ENCODE measurements at regions not wholly inside any gene's neighbourhood (a gene's known extent, or its start where the extent isn't known, plus 50 kb on each side); places are given as distances from the start of the nearest gene placed in this dataset.
"Not testable (repeated sequence)": the region's sequence is repeated elsewhere in the genome, so short reads cannot be mapped to it uniquely, and the experiment has no call there.

DNA sequence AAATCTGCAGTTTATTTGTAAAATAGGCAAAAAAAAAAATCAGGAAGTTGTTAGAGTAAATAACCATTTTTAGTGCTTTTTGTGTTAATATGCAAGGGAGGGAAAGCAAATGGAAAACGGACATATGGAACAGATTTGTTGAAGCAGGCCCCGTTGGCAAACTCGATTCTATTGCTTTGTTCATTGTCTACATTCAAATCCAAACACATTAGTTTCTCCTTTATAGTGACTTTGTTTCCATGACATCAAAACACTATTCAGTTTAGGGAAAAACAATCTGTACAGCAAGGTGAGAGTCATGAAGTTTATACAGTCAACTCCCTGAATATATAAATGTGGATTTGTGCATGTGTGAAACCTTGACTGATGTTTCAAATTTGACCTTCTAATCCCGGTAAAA, 142.2 kb downstream of the FAM47A start:
- DNase-seq = no peak

DNA sequence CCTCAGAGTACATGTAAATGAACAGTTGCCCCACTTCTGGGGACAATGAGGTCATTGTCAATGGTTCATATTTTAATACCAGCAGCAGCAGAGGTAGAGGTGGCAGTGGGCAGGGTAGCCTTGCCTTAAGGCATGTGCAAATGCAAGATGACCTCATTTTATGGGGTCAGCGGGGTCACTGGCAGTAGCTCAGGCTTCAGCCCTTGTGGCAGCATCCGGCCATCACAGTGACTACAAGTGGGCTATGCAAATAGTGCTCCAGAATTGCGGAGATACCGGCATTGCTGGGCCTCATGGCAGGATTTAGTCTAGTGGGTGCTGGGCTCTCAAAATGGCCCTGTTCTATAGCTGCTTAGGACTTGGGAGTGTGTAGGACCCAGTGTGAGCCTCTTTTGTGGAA, 144.7 kb downstream of the FAM47A start:
- no peak for DNase-seq

DNA sequence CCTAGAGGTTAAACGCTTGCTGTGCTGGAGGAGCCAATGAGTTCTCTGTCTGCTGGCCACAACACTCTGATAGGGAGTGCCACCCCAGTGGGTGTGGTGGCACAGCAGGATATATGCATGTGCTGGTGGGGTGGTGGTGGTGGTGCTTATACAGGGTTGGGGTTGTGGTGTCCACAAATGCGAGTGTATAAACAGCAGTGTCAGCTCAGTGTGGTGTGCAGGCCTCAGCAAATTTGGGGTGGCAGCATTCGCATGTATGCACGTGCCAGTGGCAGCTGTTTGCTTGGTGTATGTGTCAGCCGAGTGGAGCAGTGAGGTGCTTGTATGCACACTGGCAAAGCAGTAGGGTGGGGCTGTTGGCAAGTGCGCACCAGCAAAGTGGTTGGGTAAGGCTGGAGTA, 157.4 kb downstream of the FAM47A start:
- no peak for DNase-seq

DNA sequence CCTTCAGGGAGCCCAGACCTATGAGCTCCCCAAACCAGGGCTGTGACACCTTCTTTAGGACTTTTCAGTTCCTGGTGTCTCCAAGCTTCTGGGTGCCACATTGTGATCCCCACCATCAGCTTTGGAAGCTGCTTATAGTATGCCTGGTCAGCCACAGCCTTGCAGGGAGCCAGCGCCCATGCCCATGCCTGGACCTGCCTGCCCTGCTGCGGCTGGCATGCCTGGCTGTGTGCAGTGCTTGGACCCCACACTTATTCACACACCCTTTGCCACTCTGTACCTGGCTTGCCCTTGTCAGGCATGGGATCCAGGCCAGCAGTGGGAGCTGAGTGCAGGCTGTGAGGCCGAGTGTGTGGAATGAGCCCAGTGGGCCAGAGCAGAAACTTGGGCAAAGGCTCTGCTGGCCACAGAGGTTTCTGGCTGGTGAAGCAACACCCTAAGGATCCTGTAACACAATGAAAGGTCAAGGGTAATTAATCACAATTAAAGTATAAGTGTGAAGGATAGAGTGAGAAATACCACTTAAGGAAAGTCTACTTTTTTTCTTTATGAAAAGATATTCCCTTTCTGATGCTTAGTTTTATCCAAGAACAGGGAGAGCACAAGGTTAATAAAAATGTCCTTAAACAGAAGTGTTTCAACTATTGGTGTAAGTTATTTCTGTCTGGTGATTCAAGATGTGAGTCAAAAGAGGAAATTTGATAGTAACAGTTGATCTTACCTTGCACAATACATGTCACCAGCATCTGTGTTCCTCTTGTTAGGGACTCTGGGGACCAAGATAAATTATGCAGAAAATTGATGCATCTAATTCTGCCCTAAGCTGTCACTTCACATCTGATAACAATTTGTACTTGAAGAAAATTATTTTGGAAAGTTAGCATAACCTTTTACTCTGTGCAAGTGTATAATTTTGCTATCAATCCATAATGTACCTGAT, 161.8 kb downstream of the FAM47A start:
- DNase-seq = no peak

DNA sequence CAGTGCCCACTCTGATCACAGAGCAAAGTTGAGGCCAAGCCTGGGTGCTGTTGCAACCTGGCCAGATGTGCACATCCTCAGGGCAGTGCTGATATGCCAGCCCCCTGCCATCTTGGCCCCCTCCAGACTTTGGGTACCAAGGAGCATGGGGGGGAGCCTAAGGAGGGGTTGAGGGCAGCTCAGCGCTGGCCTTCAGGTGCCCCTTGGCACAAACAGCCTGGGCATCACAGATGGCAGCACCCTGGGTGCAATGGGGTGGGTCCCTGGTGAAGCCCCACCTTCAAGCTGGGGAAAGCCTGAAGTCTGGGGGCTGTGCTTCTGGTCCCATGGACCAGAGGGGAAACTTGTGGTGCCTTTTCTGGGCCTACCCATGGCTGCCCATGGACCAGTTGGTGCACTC, 163.0 kb downstream of the FAM47A start:
- no peak for DNase-seq

DNA sequence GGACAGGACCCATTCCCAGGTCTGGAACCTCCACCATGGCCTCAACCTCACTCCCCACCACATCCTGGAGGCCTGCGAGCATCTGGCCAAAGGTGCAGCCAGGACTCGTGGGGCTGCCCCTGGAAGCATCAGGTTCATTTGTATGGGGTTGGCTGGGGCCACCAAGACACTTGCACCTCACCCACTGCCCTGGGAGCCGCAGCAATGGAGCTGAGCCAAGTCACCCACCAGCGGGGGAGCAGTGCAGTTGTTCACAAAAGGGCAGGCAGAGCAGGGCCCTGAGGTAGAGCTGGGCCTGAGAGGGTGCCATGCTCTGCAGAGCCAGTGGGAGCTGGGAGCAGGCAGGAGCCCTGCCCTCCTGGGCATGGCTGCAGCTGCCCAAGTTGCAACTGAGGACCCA, 163.5 kb downstream of the FAM47A start:
- no peak for DNase-seq

DNA sequence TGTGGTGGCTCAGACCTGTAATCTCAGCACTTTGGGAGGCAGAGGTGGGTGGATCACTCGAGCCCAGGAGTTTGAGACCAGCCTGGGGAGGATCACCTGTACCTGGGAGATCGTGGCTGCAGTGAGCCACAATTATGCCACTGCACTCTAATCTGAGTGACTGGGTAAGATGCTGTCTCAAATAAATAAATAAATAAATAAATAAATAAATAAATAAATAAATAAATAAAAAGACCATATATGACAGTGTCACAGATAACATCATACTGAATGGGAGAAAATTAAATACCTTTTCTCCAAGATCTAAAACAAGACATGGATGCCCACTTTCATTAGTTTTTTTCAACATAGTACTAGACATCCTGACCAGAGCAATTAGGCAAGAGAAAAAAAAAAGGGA, 182.8 kb downstream of the FAM47A start:
- no peak for DNase-seq

DNA sequence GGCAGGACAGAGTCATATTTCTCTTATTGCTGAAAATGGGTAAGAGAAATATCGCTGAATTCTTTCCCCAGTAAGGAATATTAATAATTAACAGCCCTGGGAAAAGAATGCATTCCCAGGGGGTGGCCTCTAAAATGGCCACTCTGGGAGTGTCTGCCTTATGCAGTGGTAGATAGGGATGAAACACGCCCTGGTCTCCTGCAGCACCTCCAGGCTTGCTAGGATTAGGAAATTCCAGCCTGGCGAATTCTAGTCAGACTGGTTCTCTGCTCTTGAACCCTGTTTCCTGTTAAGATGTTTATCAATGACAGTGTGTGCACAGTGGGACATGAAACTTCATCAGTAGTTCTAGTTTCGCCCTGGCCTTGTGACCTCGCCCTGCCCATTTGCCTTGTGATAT, 205.9 kb downstream of the FAM47A start:
- not testable (repeated sequence) for DNase-seq

DNA sequence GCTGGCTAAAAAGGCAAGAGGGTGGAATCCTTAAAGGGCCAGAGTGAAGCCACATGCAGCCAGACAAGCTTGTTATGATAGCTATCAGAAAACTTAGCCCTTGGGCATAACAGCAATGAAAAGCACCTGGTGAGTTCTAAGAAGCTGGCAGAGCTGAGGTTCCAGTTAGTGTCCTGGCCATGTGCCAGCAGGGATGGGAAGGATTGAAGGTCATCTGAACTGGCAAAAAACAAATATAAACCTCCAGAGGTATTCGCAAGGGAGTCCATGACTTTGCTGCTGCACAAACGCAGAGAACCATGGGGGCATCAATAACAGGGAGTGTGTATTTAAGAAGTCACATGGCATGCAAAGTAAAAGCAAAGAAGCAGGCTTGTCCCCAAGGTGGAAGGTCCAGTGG, 208.9 kb downstream of the FAM47A start:
- no peak for DNase-seq

DNA sequence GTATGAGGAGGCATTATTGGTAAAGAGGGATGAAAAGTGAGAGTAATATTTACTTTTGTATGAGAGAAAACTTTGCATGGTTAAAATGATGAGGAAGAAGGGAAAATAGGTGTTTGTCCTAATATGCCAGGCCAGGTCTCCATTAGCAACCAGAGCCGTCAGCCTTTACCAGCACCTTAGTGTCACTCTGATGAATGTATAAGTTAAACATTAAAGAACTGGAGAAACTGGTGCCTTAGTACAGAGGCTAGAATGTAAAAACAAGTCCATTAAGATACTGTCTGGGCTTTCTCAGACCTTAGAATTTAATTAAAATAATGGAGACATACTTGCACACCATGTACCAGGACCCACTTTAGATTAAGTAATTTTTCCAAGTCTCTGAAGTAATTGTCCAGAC, 222.3 kb downstream of the FAM47A start:
- no peak for DNase-seq

DNA sequence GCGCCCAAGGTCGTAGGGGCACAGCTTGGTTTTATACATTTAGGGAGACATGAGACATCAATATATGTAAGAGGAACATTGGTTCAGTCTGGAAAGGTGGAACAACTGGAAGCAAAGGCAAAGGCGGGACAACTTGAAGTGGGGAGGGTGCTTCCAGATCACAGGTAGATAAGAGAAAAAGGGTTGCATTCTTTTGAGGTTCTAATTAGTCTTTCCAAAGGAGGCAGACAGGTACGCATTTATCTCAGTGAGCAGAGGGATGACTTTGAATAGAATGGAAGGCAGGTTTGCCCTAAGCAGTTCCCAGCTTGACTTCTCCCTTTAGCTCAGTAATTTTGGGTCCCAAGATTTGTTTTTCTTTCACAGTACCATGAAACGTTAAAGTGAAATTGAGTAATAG, 223.2 kb downstream of the FAM47A start:
- DNase-seq = no peak

DNA sequence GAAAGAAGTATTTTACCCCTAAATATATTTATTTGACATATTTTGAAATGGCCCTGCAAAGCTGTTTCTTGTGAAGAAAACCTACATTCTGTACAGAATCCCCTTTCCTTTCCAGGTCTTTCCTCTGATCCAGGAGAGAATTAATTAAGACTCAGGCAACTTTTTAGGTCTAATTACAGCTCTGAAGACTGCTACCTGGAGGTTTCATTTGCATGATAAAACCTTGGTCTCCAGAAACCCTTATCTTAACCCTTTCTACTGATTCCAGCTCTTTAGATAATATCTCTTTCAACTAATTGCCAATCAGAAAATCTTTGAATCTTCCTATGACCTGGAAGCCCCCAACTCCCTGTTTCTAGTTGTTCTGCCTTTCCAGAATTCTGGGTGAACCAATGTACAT, 224.0 kb downstream of the FAM47A start:
- no peak for DNase-seq

DNA sequence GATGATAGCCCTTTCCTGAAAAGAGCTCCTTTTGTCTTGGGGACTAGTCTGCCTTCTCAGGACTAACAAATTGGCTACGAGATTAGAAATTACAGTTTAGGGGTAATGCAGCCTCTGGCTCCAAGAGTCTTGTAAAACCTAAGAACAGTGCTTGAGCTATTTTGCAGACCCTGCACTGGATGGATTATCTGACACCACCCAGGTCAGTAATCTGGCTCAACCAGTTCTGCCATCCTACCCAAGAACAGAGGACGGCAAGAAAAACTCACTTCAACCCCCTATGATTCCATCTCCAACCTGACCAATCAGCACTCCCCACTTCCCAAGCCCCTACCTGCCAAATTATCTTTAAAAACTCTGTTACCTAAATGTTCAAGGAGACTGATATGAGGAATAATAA, 225.1 kb downstream of the FAM47A start:
- DNase-seq = no peak

DNA sequence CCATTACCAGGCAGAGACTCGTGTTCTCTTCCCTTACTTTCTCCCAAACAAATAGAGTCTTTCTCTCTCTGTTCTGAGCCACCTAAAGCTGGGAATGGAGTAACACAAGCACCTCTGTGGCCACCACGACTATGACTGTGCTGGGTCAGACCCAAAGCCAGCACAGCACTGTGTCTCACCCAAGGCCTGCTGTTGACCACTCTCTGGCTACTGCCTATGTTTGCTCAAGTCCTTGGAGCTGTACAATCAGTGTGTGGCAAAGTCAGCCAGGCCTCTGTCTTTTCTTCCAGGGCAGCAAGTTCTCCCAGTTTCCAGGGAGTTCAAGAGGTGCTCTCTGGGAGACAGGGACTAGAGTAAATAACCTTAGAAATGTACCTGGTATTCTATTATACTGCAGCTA, 239.4 kb downstream of the FAM47A start:
- DNase-seq = no peak

DNA sequence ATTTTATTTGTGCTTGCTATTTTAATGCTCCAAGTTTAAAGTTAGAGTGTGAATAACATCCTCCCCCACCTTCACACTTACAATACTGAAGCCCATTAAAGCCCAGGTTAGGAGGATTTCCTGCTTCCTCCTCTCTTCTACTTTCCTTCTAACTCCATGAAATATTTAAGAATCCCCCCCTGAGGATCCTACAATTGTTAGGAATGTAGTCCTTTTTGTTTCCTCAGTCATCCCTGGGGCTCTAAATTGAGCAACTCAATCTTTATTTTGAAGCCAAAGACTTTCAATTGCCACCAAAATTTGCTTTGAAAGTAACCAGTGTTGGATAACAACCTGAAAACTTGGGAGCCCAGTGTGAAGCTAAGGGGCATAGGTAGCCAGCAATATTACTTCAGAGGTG, 276.9 kb downstream of the FAM47A start:
- DNase-seq = no peak

DNA sequence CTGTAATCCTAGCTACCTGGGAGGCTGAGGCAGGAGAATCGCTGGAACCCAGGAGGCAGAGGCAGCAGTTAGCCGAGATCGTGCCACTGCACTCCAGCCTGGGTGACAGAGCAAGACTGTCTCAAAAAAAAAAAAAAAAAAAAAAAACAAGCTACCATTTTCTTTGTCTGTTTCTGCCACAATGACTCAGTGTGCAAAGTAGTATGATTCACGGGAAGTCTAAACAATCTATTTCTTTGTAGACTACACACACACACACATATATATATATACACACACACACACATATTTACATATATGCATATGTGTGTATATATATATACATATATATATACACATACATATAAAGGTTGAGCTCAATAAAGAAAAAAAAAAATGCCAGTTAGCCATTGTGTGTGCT, 280.0 kb downstream of the FAM47A start:
- not testable (repeated sequence) for DNase-seq

DNA sequence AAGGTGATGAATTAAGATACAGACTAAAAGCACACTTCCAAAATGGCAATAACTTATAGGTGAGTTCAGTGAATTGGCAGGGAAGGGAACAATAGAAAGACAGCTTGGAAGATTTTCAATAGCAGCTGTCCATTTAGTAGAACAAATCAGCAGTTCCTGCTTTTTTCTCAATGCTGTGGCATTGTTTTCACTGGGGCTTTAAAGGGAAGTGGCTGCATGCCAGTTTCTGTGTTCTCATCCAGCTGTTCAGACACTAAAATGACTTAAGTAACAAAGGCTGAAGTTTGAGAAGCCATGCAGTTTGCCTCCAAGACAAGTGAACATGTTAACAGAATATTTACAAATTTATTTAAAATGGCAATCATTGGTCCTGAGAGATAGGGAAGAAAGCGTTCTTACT, 291.9 kb downstream of the FAM47A start:
- DNase-seq = peak; percentile 1

DNA sequence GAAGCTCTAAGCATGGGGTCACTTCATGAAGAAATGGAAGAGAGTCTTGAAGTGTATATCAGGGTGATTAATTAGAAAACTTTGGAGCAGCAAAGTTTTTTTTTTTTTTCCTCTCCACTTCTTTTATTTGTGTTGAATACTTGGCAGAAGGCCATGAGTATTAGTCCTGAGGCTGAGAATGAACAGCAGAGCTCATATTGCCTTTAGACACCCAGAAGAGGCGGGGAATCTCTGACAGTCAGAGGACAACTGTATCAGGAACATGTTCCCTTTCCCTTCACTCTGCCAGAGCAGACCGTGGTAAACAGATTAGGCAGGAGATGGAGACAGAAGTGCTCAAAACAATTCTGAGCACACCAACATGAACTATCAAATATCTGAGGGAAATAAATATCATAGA, 300.9 kb downstream of the FAM47A start:
- DNase-seq = peak; percentile 0

DNA sequence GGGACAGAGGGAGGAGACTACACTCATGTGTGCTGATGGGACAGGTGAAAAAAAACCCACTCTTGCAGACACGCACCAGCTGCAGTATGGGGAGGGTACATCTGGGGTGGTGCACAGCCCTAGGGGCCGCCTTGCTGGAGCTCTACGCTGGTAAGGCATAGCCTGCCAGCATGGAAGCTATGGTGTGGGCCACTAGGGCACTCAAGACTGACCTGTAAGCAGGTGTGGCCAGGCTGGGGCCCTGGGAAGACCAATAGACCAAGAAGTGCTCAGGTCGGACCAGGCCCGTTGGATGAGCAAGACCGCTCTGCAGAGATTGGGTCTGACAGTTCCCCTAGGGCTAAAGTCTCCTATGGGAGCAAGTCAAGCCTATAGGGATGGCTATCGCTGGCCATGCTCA, 314.8 kb downstream of the FAM47A start:
- DNase-seq = no peak

DNA sequence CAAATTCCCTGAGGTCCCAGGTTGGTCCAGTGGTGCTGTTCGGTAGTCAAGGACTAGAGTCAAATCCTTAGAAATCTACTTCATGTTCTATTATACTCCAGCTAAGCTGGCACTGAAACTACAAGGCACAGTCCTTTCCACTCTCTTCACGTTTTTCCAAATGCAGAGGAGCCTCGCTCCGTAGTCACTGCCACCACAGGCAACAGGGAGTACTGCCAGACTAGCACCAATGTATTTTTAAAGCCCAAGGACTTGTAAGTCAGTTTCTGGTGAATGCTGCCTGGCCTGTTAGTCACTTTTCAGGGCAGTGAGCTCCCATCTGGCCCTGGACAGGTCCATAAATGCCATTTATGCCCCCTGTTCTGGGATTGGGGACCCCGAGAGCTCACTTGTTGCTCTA, 323.5 kb downstream of the FAM47A start:
- no peak for DNase-seq

DNA sequence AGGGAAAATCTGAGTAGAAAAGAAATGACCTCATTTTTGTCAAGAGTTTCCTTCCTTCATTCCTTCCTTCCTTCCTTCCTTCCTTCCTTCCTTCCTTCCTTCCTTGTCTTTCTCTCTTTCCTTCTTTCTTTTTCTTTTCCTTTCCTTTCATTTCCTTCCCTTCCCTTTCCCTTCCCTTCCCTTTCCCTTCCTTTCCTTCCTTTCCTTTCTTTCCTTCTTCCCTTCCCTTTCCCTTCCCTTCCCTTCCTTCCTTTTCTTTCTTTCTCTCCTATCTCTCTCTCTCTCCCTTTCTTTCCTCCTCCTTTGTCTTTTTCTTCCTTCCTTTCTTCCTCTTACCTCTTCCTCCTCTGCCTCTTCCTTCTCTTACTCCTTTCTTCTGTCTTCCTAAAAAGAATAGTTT, 347.6 kb downstream of the FAM47A start:
- DNase-seq = no peak

DNA sequence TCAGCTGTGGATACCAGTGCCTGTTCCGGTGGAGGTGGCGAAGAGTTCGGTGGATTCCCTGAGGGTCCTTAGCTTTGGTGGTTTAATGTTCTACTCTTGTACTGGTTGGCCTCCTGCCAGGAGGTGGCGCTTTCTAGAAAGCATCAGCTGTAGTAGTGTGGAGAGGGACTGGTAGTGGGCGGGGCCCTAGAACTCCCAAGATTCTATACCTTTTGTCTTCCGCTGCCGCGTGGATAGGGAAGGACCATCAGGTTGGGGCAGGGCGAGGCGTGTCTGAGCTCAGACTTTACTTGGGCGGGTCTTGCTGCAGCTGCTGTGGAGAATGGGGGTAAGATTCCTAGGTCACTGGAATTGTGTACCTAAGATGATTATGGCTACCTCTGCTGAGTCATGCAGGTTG, 390.3 kb downstream of the FAM47A start:
- no peak for DNase-seq

DNA sequence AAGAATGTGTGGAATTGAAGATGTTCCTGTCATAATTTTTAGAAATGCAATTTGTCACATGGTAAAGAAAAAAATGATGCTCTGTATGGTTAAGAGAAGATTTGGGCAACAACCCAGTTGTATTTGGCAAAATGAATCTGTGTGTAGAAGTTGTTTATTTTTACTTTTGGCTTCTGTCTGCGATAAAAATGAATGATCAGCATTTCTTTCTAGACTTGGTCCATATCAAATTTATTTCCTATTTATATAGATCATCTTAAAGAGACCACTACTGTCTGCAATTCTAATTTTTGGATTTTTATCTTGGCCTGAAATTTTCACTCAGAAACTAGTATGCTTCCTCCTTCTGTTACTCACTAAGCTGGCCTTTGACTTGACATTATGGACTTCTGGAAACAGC, 396.9 kb downstream of the FAM47A start:
- no peak for DNase-seq

DNA sequence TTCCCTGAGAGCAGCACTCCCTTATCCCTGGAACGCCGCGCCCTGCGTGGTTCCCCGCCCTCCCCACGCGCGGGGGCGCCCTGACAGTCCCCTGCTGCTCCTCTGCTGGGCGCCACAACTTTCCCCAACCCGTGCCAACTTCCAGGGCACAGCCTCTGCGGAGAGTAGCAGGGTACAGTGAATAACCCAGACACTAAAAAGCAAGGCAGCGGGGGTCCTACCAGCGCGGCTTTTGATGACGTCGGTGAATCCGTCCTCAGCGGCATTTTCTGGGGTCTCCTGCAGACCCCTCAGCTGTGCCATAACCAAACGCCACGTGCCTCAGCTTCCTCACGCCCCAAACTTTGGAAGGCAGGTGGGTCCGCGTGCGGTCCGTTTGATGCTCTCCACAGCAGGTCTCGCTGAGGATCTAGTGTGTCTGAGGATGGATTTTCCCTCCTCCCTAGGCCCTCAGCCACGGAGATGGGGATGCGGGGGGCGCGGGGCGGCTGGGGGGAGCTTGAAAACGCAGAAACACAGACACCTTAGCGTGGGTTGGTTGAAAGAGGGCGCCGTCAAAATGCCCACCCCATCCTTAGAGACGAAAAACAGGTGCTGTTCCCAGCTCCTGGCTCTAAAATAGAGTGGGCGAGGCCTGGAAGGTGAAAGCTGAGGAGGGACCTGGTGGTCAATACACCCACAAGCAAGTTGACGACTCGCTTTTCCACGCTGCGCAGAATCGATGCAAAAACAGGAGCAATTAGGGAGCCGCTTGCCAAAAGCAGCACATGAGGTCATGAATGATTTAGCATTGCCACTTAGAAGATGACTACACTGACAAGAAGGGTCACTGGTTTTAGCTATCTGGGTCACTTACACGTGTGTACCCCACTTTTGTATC, 405.6 kb downstream of the FAM47A start:
- DNase-seq = no peak

Data from NCI-H1105 treated with DMSO at 0.1 percent for 48 hours (cell line).